SK-N-SH (cell line): ENCODE measurements at regions not wholly inside any gene's neighbourhood (a gene's known extent, or its start where the extent isn't known, plus 50 kb on each side); places are given as distances from the start of the nearest gene placed in this dataset.

Experiments used
- CTCF ChIA-PET: fragments of 300-600, 350-600 bp; formaldehyde crosslinking; extraction: SDS; loops from one replicate; lab custom pipeline; 2021; lab: Yijun Ruan, JAX
- POLR2A ChIA-PET: fragments of 350-600 bp; sonication (Branson Sonifier 250); formaldehyde crosslinking; extraction: SDS; loops from one replicate; lab custom pipeline; 2020; ENCODE audit warnings: antibody characterized with exemption, inconsistent platforms; lab: Yijun Ruan, JAX
- DNase-seq: peaks from one replicate; pipeline ENCODE4 v3.0.0; 2012
- H2AFZ ChIP-seq: fragments of 200-600 bp; sonication (generic); 2 replicates; pipeline ENCODE4 v1.8.1; 2016; ENCODE audit warnings: antibody characterized with exemption, mild to moderate bottlenecking, low read depth
- H3F3A ChIP-seq: fragments of 200-600 bp; sonication (generic); replicated peaks from 2 replicates; pipeline ENCODE3; 2016; ENCODE audit warnings: antibody characterized with exemption, mild to moderate bottlenecking; ENCODE audit not compliant: insufficient read depth
- H3K27ac ChIP-seq, 2 experiments: fragments of 200-500 bp in 1 of 2; fragments of 200-600 bp in 1 of 2; sonication (Bioruptor generic) in 1 of 2; sonication (generic), shearing (Covaris generic) in 1 of 2; 2 replicates each; pipeline versions ENCODE4 v1.5.1 to v1.6.1; 2014 to 2016; ENCODE audit warnings: low read depth in 2 of 2, inconsistent platforms in 1 of 2, low read length in 1 of 2, mild to moderate bottlenecking in 1 of 2, mixed read lengths in 1 of 2
- H3K27me3 ChIP-seq: fragments of 200-600 bp; sonication (generic), shearing (Covaris generic); 2 replicates; pipeline ENCODE4 v1.6.1; 2016; ENCODE audit warnings: mixed run types; ENCODE audit not compliant: insufficient read depth
- H3K36me3 ChIP-seq, 2 experiments: fragments of 200-500 bp in 1 of 2; fragments of 200-600 bp in 1 of 2; sonication (Bioruptor generic) in 1 of 2; sonication (generic) in 1 of 2; replicated peaks in 1 of 2; 2 replicates each; pipeline versions ENCODE3 to v1.5.1; 2014 to 2016; ENCODE audit warnings: low read length in 1 of 2, mild to moderate bottlenecking in 1 of 2; ENCODE audit not compliant: insufficient read depth in 2 of 2, control insufficient read depth in 1 of 2
- H3K4me1 ChIP-seq, 2 experiments: fragments of 200-500 bp in 1 of 2; fragments of 200-600 bp in 1 of 2; sonication (Bioruptor generic) in 1 of 2; sonication (generic), shearing (Covaris generic) in 1 of 2; 2 replicates each; pipeline versions ENCODE4 v1.5.1 to v1.6.1; 2014 to 2016; ENCODE audit warnings: low read depth in 1 of 2, low read length in 1 of 2, mixed run types in 1 of 2; ENCODE audit not compliant: insufficient read depth in 2 of 2, control insufficient read depth in 1 of 2
- H3K4me2 ChIP-seq: fragments of 200-600 bp; sonication (generic), shearing (Covaris generic); 2 replicates; pipeline ENCODE4 v1.6.1; 2017; ENCODE audit warnings: mixed run types
- H3K4me3 ChIP-seq, 2 experiments: fragments of 200-500 bp in 1 of 2; fragments of 200-600 bp in 1 of 2; sonication (Bioruptor generic) in 1 of 2; sonication (generic), shearing (Covaris generic) in 1 of 2; 2 replicates each; pipeline versions ENCODE4 v1.5.1 to v1.8.1; 2014 to 2016; ENCODE audit warnings: low read depth in 2 of 2, inconsistent platforms in 1 of 2, low read length in 1 of 2, mild to moderate bottlenecking in 1 of 2, mixed read lengths in 1 of 2, moderate library complexity in 1 of 2
- H3K79me2 ChIP-seq: fragments of 200-600 bp; sonication (generic); 2 replicates; pipeline ENCODE4 v1.8.1; 2017; ENCODE audit warnings: mild to moderate bottlenecking; ENCODE audit not compliant: insufficient read depth
- H3K9ac ChIP-seq: fragments of 200-600 bp; sonication (generic); 2 replicates; pipeline ENCODE4 v1.6.1; 2017; ENCODE audit warnings: mixed run types
- H3K9me2 ChIP-seq: fragments of 200-600 bp; sonication (generic); 2 replicates; pipeline ENCODE4 v1.6.1; 2017; ENCODE audit warnings: mixed run types
- H3K9me3 ChIP-seq: fragments of 200-600 bp; sonication (generic); 2 replicates; pipeline ENCODE4 v1.6.1; 2017; ENCODE audit warnings: mixed run types, mild to moderate bottlenecking, moderate library complexity
- H4K20me1 ChIP-seq: fragments of 200-600 bp; sonication (generic); 2 replicates; pipeline ENCODE4 v1.6.1; 2017; ENCODE audit warnings: mild to moderate bottlenecking, mixed run types; ENCODE audit not compliant: insufficient read depth
- FOXJ3 ChIP-seq: sonication (generic); formaldehyde crosslinking; IDR thresholded peaks from 2 replicates; pipeline ENCODE4 v1.5.1; 2020; ENCODE audit warnings: mild to moderate bottlenecking, missing genetic modification reagents
- FOXM1 ChIP-seq: IDR thresholded peaks from 2 replicates; pipeline ENCODE4 v1.4.0; 2012; ENCODE audit warnings: low read depth, mild to moderate bottlenecking
- GABPA ChIP-seq: IDR thresholded peaks from 2 replicates; pipeline ENCODE4 v1.4.0; 2012; ENCODE audit warnings: low read depth, mild to moderate bottlenecking
- JUND ChIP-seq: IDR thresholded peaks from 2 replicates; pipeline ENCODE4 v1.4.0; 2012
- POLR2AphosphoS5 ChIP-seq: IDR thresholded peaks from 2 replicates; pipeline ENCODE4 v1.6.1; 2012; ENCODE audit warnings: low read depth, low read length
- RAD21 ChIP-seq: IDR thresholded peaks from 2 replicates; pipeline ENCODE4 v1.6.1; 2012; ENCODE audit warnings: mild to moderate bottlenecking, low read length
- RFX5 ChIP-seq: IDR thresholded peaks from 2 replicates; pipeline ENCODE4 v1.6.1; 2012; ENCODE audit warnings: mild to moderate bottlenecking, improper control_type of control experiment, low read length
- YY1 ChIP-seq: IDR thresholded peaks from 2 replicates; pipeline ENCODE4 v1.4.0; 2012; ENCODE audit warnings: low read depth, mild to moderate bottlenecking
- WGBS: methylation state at CpG from one replicate; pipeline ENCODE4 v1.1.6; 2017; ENCODE audit warnings: low lambda C conversion rate; 5-methylcytosine and 5-hydroxymethylcytosine counted together
- TF ChIP-seq, protein P1 (sequence below): IDR thresholded peaks from 2 replicates; pipeline ENCODE4 v1.4.0; 2012; ENCODE audit warnings: low read depth
- TF ChIP-seq, protein P2 (sequence below): IDR thresholded peaks from 2 replicates; pipeline ENCODE4 v1.4.0; 2012; ENCODE audit warnings: low read depth, borderline replicate concordance
- TF ChIP-seq, protein P3 (sequence below): IDR thresholded peaks from 2 replicates; pipeline ENCODE4; 2012
- TF ChIP-seq, protein P4 (sequence below): IDR thresholded peaks from 2 replicates; pipeline ENCODE4 v1.4.0; 2012; ENCODE audit warnings: low read depth, borderline replicate concordance

DNA sequence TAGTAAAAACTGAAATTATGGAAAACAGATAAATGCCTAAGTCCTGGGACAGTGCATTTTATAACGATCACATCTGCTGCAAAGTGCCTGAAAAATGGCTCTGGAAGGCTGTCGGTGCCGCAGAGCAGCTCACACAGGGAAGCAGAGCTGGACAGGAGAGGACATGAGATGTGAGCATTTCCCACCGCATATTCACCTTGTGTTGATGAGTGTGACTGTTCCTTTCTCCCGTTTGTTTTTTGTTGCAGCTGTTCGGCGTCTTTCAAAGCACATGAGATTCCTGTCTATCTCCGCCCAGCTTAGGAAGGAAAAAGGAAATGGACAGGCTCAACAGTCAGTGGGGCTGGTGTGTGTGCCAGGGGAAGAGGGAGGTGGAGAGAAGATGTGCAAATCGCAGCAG lies 164.9 kb upstream of the SEMA6A start:
- peaks cover 0 to 26% of the 10 kb centered on the region in 2 experiments; a peak in 2 of 4 replicates for H3K4me1 ChIP-seq
- peak; percentile 25 for DNase-seq
- H3K9me2 ChIP-seq, result no peaks in the 10 kb centered on the region
- H3K9me3 ChIP-seq, result no peaks in the 10 kb centered on the region
- no peaks in the 10 kb centered on the region for H4K20me1 ChIP-seq
- H3K27ac ChIP-seq, result peak overlapping the region in 1 of 2 experiments; percentile 85; a peak in 2 of 4 replicates
- TF ChIP-seq RFX5 (no peak), YY1 (no peak), GABPA (no peak)
- no peak overlapping the region for H3K4me2 ChIP-seq
- H3F3A ChIP-seq, result no peaks in the 10 kb centered on the region
- 16% methylated on average over 9 of the region's 9 CpGs for WGBS
- no peak overlapping the region for H2AFZ ChIP-seq
- H3K36me3 ChIP-seq, result no peaks in the 10 kb centered on the region
- POLR2A ChIA-PET, result no interaction called here
- H3K79me2 ChIP-seq, result no peaks in the 10 kb centered on the region
- no peaks in the 10 kb centered on the region for H3K27me3 ChIP-seq
- no peak overlapping the region; a peak in 1 of 4 replicates for H3K4me3 ChIP-seq
- no peak overlapping the region for H3K9ac ChIP-seq
- CTCF ChIA-PET, result interaction anchor here (1.2 kb wide), 1 partner anchor 17 kb away, joined by 3 read pairs; no protein-coding TSS in a partner anchor

DNA sequence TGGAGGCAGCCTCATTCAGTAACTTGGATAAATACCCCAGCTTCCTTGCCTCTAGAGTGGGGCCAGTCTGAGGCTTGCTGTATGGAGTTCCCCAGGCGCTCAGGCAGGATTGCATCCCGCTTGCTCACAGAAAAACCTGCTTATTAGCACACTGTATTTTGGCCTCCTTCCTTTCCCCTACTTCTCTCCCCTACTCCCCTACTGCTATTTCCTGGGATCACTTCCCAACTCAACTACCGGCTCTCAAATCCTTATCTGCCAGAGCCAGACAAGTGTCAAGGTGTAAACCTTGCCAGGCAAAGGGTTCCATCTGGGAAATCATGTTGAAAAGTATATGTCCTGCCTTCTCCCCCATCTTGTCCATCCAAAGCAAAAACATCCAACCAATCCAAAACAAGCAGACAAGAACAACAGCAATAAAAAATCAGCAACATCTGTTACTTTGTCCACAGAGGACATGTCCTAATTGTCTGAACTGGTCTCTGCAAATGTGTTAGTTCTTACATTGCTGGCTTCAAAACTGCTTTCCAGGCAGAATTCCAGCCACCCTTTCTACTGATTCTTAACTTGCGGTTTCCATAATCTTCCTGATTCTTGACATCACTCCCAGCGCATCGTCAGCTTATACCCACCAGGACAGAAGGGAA lies 164.1 kb upstream of the SEMA6A start:
- Histone ChIP-seq H3K9me2 (no peaks in the 10 kb centered on the region), H3K4me2 (no peak overlapping the region), H4K20me1 (no peaks in the 10 kb centered on the region), H3K36me3 (no peaks in the 10 kb centered on the region), H3K27ac (peak overlapping the region in 1 of 2 experiments; percentile 85; a peak in 2 of 4 replicates), H3K4me1 (peaks cover 0 to 26% of the 10 kb centered on the region in 2 experiments; a peak in 2 of 4 replicates), H3K27me3 (no peaks in the 10 kb centered on the region), H3K9me3 (no peaks in the 10 kb centered on the region), H3K79me2 (no peaks in the 10 kb centered on the region), H3F3A (no peaks in the 10 kb centered on the region), H3K4me3 (no peak overlapping the region), H2AFZ (no peak overlapping the region), H3K9ac (no peak overlapping the region)
- ChIA-PET CTCF (interaction anchor here (1.2 kb wide), 1 partner anchor 16 kb away, joined by 3 read pairs; no protein-coding TSS in a partner anchor), POLR2A (no interaction called here)
- 38% methylated on average over 6 of the region's 6 CpGs for WGBS
- TF ChIP-seq, protein P1, sequence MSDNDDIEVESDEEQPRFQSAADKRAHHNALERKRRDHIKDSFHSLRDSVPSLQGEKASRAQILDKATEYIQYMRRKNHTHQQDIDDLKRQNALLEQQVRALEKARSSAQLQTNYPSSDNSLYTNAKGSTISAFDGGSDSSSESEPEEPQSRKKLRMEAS, result no peak
- TF ChIP-seq POLR2AphosphoS5 (no peak), FOXM1 (no peak), GABPA (no peak), FOXJ3 (CRISPR knock-in tag) (no peak), JUND (no peak), RAD21 (no peak)
- TF ChIP-seq, protein P2, sequence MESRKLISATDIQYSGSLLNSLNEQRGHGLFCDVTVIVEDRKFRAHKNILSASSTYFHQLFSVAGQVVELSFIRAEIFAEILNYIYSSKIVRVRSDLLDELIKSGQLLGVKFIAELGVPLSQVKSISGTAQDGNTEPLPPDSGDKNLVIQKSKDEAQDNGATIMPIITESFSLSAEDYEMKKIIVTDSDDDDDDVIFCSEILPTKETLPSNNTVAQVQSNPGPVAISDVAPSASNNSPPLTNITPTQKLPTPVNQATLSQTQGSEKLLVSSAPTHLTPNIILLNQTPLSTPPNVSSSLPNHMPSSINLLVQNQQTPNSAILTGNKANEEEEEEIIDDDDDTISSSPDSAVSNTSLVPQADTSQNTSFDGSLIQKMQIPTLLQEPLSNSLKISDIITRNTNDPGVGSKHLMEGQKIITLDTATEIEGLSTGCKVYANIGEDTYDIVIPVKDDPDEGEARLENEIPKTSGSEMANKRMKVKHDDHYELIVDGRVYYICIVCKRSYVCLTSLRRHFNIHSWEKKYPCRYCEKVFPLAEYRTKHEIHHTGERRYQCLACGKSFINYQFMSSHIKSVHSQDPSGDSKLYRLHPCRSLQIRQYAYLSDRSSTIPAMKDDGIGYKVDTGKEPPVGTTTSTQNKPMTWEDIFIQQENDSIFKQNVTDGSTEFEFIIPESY, result no peak
- TF ChIP-seq, protein P3, sequence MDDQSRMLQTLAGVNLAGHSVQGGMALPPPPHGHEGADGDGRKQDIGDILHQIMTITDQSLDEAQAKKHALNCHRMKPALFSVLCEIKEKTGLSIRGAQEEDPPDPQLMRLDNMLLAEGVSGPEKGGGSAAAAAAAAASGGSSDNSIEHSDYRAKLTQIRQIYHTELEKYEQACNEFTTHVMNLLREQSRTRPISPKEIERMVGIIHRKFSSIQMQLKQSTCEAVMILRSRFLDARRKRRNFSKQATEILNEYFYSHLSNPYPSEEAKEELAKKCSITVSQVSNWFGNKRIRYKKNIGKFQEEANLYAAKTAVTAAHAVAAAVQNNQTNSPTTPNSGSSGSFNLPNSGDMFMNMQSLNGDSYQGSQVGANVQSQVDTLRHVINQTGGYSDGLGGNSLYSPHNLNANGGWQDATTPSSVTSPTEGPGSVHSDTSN, result no peak
- TF ChIP-seq, protein P4, sequence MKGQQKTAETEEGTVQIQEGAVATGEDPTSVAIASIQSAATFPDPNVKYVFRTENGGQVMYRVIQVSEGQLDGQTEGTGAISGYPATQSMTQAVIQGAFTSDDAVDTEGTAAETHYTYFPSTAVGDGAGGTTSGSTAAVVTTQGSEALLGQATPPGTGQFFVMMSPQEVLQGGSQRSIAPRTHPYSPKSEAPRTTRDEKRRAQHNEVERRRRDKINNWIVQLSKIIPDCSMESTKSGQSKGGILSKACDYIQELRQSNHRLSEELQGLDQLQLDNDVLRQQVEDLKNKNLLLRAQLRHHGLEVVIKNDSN, result no peak
- peak; percentile 26 for DNase-seq
